GM21381 (cell line): ENCODE measurements at regions not wholly inside any gene's neighbourhood (a gene's known extent, or its start where the extent isn't known, plus 50 kb on each side); places are given as distances from the start of the nearest gene placed in this dataset.
"Not testable (repeated sequence)": the region's sequence is repeated elsewhere in the genome, so short reads cannot be mapped to it uniquely, and the experiment has no call there.

Source experiments
- ATAC-seq: cut with Tn5 transposase; IDR thresholded peaks from one replicate; pipeline ENCODE4 v1.9.1; 2021; ENCODE audit warnings: mild to moderate bottlenecking, moderate library complexity; ENCODE audit not compliant: unreplicated experiment

DNA sequence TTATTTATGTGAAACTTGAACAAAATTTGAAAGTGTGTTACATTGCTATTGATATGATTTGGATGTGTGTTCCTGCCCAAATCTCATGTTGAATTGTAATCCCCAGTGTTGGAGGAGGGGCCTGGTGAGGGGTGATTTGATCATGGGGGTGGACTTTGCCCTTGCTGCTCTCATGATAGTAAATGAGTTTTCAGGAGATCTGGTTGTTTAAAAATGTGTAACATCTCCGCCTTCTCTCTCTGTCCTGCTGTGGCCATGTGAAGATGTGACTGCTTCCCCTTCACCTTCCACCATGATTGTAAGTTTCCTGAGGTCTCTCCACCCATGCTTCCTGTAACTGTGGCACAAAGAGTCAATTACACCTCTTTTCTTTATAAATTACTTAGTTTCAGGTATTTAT is 1731.0 kb downstream of the SLITRK5 start:
- ATAC-seq: no peak

DNA sequence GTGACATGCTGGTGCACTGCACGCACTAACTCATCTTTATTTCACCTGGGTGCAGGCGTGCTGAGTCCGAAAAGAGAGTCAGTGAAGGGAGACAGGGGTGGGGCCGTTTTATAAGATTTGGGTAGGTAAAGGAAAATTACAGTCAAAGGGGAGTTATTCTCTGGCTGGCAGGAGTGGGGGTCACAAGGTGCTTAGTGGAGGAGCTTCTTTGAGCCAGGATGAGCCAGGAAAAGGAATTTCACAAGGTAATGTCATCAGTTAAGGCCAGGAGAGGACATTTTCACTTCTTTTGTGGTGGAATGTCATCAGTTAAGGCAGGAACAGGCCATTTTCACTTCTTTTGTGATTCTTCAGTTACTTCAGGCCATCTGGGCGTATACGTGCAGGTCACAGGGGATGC is 1734.9 kb downstream of the SLITRK5 start:
- not testable (repeated sequence) for ATAC-seq

DNA sequence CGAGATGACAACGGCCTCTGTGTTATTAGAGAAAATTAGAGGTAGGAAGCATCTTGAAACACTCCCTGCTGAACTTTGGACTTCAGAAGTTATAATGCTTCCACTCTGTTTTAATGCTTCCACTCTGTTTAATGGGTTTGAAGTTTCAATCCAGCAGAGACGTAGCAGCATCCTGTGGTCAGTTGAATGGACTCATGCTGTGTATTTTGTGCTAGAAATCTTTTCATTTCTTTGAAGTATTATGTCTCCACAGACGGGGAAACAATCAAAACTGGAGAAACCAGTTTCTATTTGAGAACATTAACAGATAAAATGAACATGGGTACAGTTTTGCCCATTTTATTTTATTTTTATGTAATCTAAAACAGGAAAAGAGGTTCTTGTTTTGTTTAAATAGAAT is 1736.2 kb downstream of the SLITRK5 start:
- no peak for ATAC-seq

DNA sequence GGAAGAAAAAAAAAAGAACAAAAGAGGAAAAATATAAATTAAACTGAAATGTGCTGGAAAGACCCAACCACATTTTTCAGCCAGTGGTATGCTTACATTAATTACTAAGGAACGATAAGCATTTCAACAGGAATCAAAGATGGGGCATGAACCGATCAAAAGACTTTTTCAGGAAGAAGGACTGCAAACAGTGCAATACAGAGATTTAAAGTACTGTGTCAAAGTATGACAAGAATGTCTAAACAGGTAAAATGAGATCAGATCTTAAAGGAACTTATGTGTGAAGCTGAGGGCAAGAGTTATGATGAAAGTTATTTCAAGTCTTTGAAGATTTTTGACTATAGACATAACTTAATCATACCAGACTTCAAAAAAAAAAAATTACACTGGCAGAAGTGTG is 1761.8 kb downstream of the SLITRK5 start:
- no peak for ATAC-seq

DNA sequence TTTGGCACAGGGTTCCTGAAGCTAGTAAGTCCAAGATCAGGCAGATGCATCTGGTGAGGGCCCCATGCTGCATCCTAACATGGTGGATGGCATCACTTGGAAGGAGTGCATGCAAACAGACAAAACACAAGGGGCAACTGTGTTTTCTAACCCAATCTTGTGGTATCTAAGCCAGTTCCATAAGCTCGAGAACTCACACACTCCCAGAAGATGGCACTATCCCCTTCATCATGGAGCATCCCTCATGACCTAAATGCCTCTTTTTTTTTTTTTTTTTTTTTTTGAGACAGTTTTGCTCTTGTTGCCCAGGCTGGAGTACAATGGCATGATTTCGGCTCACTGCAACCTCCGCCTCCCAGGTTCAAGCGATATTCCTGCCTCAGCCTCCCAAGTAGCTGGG is 1763.5 kb downstream of the SLITRK5 start:
- not testable (repeated sequence) for ATAC-seq

DNA sequence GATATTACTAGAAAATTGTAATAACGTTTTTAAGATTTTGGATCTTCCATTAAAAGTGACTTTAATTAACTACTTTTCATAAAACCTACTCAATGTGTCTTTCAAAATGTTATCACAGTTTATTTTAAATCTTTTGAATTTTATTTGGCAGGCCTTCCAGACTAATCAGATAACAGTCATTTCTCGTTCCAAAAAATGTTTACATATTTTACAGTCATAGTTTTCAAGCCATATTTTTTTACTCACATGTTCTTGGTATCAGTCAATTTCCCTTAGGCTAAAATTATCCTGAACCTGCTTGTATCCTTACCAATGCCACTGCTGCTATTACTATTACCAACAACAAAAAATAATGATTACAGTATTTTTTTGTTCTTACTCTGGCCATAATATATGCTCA is 1783.5 kb downstream of the SLITRK5 start:
- no peak for ATAC-seq

DNA sequence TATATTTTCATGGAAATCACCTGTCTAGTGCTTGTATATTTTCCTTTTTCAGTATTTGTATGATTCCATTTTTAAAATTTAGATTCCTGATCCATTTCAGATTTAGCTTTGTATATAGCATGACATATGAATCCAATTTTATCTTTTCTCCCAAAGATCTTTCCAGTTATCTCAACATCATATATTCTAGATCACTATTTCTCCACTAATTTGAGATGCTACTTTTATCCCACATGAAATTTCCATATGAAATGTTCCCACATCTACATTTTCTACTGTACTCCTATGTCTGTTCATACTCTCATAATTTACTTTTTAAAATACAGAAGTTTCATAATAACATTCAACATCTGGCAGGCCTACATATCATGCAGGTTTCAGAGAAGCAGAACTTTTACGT is 1784.1 kb downstream of the SLITRK5 start:
- ATAC-seq: no peak

DNA sequence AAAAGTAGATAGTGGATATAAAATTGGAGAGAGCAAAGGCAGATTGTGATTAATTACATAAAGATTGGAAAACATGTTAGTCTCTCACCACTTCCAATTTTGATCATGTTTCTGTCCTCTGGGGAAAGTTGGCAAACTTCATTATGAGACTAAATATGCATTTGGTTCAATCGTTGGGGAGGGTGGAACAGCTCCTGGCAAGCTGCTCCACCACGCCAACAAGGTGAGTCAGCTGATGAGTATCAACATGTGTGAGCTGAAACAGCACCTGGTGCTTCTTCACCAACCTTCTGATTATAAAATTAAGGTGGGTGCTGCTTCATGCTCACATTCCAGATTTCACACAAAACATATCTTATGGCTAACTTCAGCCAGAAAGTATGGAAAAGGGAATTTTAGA is 1784.6 kb downstream of the SLITRK5 start:
- ATAC-seq: no peak

DNA sequence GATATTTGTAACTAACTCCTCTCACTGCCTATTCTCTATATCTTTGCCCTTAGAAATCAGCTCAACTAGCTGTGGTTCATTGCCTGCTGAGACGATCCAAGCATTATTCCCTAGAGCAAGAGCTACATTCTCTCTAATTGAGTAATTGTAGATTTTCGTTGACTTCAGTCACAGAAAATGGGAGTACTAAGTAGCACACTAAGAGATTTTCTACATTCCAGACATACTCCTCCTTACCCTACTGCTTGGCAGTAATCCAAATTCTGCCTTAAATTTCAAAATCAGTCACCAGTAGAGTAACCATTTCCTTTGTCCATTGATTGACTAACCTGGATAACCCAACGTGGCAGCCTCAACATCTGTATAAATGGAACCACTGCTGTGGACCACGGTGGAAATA is 1786.8 kb downstream of the SLITRK5 start:
- no peak for ATAC-seq

DNA sequence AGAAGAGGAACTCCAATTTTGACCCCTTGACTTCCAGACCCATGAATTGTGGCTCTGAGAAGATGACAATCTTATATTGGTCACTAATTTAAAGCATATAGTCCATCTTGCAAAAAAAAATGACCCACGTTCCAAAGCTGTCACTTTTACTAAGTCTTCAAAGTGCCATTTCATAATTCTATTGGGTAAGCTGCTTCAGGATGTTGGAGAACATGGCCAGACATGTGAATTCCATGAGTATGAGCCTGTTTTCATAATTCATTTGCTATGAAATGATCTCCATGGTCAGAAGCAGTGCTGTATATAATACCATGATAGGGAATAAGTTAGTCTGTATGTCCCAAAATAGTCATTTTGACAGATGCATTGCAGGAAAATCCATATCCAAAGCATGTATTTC is 1787.3 kb downstream of the SLITRK5 start:
- ATAC-seq: no peak

DNA sequence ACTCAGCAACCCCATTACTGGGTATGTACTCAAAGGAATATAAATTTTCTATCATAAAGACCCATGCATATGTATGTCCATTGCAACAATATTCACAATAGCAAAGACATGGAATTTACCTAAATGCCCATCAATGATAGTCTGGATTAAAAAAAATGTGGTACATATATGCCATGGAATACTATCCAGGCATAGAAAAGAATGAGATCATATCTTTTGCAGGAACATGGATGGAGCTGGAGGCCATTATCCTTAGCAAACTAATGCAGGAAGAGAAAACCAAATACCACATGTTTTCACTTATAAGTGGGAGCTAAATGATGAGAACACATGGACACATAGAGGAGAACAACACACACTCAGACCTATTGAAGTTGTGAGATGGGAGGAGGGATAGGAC is 1789.7 kb downstream of the SLITRK5 start:
- ATAC-seq: not testable (repeated sequence)

DNA sequence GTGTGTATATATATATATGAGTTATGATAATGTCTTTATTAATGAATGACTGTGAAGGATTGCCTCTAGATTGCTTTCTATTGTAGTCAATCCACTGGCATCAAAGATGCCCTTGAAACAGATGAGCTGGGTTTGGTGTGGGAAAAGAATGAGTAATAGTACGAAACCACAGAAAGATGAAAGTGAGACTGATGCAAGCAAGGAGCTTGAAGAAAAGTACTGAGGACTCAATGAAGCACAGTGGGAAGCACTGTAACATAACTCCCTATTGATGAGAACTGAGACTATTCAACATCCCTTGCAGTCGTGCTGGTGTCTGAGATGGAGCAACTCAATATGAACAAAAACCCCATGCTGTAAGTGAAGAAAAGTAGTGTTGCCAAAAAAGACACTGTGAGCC is 1794.2 kb downstream of the SLITRK5 start:
- ATAC-seq: no peak

DNA sequence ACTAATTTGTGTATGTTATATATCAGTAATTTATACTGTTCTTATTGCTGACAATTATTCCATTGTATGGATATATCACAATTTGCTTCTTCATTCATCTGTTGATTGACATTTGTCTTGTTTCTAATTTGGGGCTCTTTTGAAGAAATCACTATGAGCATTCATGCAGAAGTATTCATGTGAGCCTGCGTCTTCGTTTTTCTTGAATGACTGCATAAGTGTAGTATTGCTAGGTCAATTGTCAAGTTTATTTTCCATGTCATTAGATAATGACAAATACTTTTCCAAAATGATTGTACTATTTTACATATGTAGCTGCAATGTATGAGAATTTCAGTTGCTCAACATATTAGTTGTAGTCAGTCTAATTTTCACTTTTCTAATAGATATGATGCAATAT is 1796.9 kb downstream of the SLITRK5 start:
- ATAC-seq: no peak

DNA sequence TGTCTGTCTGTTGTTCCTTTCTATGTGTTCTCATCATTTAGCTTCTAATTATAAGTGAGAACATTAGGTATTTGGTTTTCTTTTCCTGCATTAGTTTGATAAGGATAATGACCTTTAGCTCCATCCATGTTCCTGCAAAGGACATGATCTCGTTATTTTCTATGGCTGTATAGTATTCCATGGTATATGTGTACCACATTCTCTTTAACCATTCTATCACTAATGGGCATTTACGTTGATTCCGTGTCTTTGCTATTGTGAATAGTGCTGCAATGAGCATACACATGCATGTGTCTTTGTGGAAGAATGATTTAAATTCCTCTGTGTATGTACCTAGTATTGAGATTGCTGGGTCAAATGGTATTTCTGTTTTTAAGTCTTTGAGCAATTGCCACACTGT is 1799.7 kb downstream of the SLITRK5 start:
- ATAC-seq: no peak

DNA sequence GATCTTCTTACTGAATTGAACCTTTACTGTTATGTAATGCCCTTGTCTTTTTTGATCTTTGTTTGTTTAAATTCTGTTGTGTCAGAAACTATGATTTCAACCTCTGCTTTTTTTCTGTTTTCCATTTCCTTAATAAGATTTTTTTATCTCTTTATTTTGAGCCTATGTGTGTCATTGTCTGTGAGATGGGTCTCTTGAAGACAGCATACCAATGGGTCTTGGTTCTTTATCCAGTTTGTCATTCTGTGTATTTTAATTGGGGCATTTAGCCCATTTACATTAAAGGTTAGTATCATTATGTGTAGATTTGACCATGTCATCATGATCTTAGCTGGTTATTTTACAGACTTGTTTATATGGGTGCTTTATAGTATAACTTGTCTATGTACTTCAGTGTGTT is 1803.3 kb downstream of the SLITRK5 start:
- no peak for ATAC-seq

DNA sequence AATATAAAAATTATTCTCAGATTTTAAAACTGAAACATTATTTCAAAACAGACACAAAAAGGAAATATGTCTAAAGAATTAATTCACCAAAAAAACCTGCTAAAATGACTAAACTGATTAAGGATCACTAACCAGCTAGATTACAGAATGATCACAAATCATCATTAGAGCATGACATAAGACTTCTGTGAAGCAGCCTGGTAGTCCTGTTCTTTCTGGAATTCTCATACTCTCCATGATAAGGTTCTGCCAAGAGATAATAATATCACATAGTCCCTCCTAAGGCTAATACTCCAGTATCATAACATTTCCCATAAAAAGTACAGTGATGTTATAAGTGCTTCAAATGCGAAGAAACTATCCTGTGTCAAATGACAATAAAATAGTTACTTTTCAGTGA is 1814.9 kb downstream of the SLITRK5 start:
- ATAC-seq: no peak

DNA sequence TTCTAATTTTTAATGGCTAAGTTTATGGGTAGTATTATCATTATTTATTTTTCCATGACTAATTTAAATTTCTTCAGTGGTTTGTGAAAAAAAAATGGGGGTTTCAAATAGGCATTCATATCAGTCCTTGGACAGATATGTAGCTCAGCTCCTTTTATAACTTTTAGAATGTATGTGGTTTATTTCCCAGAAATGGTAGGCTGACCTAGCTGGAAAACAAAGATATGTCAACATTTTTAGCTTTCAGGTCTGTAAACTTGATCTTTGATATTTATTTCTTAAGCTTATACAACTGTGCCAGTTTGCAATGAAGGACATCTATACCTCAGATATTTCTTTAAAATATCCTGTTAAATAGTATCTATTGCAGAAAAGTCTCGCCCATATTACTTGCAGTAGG is 1815.5 kb downstream of the SLITRK5 start:
- no peak for ATAC-seq

DNA sequence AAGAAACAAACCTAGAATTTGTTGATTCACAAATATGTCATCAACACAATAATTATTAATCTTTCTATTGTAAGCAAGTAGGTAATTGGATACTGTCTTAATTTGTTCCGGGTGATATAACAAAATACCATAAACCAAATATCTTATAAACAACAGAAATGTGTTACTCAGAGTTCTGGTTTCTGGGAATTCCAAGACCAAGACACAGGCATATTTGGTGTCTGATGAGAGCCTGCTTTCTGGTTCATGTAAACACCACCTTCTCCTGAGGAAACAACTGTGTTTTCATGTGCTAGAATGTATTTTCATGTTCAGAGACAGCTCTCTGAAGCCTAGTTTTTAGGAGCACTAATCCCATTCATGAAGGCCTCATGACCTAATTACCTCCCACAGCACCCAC is 1819.5 kb downstream of the SLITRK5 start:
- ATAC-seq: no peak

DNA sequence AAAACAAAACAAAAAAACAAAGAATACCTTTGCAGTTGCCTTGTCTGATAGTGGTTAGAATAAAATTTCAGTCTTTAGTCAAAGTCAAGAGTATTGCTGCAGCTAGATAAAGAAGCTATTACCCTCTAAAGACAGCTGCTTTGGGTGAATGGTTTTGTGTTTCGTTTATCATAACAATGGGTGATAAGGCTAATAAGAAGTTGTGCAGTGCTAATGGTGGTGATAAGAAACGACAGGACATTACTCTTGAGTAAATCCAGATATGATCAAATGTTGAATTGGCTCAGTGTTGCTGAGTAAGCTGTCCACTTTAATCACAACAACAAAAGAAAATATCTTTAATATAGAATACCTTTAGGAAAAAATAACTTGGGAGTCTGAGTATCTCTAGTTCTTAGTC is 1825.3 kb downstream of the SLITRK5 start:
- ATAC-seq: no peak

DNA sequence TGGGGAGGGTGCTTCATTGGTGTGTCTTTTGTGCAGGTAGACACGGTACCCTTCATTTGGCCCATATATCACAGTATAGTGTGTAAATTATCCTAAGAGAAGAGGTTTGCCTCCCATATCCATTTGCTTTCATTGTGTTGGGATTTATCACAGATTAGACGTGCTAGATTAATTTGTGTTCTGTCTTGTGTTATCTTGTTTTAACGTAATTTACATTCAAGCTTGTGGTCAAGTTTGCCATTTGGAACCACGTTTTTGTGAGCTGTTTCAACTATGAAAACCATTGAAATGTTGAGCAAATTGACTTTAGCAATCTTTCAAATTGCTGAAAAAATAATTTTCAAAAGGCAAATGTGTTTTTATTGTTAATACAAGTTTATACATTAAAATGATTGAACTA is 1826.5 kb downstream of the SLITRK5 start:
- no peak for ATAC-seq

DNA sequence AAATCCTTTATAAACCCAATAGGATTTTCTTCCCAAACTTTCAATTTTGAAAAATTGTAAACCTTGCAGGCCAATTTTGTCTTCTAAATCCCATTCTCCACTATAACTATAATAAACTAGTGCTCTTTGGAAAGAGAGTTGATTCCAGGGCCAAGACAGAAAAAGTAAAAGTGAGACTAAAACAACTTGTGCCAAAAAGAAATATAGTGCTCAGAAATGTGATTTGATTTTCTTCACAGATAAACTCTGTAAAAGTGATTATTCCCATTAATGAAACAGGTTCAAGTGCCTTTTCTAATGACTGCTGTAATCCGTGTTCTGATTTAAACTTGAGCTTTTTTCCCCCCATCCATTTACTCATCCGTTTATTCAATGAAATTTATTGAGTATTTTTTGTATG is 1831.1 kb downstream of the SLITRK5 start:
- ATAC-seq: no peak

DNA sequence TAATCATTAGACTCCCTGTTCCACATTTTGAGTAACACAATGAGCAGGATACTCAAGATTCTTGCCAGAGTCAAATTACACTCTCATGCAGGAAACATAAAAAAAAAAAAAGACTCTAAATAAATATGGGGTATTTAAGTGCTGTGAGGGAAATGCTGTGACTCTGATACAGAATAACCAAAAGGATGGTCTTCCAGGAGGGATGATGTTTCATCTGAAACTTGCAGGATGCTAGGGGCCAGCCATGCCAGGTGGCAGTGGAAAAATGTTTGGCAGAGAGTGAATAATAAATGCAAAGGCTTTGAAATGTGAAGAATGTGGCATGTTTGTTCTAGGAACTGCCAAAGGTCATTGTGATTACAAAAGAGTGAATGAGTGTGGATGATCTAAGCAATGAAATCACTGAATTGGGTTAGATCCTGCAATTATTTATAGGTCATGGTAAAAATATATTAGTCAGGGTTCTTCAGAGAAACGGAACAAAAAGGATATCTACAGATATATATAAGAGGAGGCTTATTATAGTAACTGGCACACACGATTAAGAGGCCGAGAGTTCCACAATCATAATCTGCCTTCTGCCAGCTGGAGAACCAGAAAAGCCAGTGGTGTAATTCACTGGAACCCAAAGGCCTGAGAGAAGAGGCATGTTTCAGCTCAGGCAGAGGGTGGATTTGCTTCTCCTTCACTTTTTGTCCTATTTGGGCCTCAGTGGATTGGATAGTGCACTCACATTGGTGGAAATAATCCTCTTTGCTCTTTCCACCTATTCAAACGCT is 1832.8 kb upstream of the MIR17HG start:
- ATAC-seq: no peak

DNA sequence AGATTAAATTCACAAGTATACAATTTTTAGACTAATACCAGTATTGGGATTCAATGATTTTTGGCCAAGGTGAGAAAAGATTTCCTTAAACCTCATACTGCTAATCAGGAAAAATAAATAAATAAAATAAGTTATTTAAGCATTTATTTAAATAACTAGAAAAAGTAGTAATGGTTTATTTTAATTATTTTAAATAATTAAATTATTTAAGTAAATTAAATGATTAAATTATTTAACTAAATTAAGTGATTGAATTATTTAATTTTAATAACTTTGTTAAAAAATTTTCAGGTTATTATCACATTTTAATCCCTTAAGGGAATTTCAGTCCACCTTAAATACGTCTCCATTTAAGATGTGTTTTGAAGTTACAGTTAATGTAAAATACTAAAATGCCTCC is 1831.5 kb upstream of the MIR17HG start:
- no peak for ATAC-seq
